HL-60/S4 (cell line): ENCODE measurements at regions not wholly inside any gene's neighbourhood (a gene's known extent, or its start where the extent isn't known, plus 50 kb on each side); places are given as distances from the start of the nearest gene placed in this dataset.

ENCODE experiments used
- in situ Hi-C: fragments of 300-500 bp; cut with MboI; formaldehyde crosslinking; loops from 2 replicates; pipeline ENCODE4 v1.14.3; 2022; ENCODE audit warnings: low sequenced_read_pairs

DNA sequence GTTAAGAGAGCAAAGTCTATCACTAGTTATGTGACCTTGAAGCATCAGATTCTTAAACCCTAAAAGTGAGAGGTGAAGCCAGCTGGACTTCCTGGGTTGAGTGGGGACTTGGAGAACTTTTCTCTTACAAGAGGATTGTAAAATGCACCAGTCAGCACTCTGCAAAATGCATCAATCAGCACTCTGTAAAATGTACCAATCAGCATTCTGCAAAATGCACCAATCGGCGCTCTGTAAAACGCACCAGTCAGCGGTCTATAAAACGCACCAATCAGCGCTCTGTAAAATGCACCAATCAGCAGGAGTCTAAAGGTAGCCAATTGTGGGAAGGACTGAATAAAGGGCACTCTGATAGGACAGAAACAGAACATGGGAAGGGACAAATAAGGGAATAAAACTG lies 291.6 kb upstream of the FAM98A start:
- in situ Hi-C loops = no loop called here

DNA sequence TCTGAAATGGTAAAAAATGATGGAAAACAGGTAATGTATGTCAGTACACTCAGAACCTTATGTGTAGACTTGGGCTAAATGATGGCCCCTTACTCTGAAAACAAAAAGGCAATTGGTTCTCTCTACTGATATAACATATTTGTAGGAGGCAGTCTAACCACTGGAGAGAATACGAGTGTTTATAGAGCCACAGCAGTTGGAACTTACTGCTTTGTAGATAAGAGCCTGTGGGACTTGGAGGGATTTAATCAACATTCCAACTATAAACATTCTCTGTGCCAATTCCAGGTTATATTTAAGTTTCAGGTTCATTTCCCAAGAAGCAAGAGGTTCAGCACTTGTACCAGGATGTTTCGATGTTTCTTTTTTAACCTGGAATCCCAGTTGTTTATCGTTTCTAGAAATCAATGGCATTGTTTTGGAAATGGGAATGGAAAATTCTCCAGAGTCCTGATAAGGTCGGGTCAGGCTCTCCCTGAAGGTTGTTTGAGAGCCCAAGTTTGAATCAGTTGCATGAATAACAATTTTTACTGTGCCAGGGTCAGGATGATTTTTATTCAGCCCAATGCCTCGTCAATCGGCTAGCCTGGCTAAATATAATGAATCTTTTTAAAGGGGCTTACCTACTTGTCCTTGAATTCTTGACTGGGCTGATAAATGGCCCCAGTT lies 278.4 kb upstream of the FAM98A start:
- in situ Hi-C loops = no loop called here

DNA sequence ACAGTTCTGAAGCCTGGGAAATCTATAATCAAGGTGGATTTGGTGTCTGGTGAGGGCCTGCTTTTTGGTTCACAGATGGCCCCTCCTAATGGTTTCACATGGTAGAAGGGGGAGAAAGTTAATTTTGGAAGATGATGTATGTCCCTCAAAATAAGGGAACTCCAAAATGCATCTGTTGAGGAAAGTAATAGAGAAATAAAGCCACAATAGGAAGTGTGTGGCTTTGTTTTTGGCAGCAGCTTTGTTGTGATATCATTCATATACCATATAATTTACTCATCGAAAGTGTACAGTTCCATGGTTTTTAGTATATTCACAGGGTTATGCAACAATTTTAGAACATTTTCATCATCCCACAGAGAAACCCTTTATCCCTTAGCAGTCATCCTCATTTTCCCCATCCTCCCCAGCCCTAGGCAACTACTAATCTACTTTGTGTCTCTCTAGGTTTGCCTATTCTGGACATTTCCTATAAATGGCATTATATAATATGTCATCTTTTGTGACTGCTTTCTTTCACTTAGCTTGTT lies 274.0 kb upstream of the FAM98A start:
- in situ Hi-C loops = no loop called here

DNA sequence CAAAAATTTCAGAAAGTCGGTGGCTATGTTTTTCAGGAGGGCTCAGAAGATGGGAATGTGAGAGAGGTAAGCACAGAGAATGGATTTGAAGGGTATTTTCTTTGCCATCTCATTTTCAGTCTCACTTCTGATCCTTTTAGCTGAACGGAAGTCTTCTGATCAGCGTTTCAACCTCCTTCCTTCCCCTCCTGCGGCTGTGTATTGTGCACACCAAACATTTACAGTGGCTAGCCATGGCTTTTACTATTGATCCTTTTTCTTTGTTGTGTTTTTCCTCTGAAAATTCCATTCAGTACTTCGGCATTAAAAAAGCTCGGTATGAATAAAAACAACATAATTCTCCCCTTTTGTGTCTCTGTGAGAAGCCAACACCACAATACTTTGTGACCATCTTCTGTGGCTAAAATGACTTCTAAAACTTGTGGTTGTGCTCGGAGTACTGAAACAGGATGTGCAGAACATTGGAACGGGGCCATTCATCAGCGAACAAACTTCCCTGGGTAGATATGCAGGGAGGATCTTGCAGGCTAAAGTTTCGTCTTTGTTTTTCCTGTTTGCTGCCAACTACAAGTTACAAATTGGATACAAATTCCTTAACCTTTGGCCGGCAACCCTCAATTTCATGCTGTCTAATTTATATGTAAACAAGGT lies 260.8 kb upstream of the FAM98A start:
- in situ Hi-C loops = no loop called here

DNA sequence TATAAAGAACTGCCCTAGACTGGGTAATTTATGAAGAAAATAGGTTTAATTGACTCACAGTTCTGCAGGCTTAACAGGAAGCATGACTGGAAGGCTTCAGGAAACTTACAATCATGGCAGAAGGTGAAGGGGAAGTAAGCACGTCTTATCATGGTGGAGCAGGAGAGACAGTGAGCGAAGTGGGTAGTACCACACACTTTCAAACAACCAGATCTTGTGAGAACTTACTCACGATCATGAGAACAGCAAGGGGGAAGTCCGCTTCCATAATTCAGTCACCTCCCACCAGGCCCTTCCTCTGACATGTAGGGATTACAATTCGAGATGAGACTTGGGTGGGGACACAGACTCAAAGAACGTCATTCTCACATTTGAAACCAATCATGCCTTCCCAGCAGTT lies 260.1 kb upstream of the FAM98A start:
- in situ Hi-C loops = no loop called here

DNA sequence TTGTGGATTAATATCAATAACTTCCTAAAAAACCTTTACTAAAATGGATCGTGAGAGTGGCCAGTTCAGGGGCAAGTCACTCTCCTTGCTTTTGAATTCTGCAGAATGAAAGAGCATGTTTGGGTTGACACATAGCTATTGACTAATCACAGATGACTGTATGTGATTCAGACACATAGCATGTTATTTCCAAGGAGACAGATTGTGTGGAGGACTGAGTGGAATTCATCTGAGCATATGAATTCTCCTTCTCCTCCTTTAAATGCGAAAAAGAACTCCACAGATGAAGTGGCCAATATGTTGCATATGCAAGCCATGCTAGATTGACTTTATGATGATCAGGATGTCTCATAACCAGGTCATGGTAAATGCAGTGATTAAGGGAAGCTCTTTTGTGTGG lies 249.4 kb upstream of the FAM98A start:
- in situ Hi-C loops = no loop called here

DNA sequence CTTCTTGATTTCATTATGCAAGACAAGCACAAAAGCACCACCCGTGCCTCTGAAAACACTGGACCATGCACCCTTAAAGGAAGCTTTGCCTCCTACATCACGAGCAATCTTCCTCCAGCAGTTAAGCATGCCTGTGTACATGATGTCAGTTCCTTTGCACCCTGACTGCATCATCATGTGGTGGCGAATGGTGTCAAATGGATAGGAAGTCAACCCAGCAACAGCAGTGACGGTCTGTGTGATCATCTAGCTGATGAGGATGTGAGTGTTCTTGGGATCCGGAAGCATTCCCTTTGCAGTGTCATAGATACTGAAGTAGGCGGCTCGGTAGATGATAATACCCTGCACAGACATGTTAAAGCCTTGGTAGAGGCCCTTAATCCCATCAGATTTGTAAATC lies 240.7 kb upstream of the FAM98A start:
- in situ Hi-C loops = no loop called here

DNA sequence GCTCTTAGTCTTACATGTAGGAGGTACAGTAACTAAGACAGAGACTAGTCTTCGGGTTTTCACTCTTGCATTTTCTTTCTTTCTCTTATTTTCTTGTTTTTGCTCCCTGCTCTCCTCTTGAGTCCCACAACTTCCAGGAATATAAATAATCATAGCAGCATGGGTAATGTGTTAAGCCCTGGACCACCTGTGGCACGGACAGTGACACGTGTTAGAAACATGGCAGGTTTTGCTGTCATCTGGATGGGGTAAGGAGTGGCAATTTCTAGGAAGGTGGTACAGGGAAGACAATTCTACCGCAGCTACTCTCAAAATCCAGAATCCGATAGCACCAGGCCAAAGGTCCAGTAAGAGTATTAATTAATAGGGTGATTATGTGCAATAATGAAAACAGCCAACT lies 237.5 kb upstream of the FAM98A start:
- in situ Hi-C loops = no loop called here

DNA sequence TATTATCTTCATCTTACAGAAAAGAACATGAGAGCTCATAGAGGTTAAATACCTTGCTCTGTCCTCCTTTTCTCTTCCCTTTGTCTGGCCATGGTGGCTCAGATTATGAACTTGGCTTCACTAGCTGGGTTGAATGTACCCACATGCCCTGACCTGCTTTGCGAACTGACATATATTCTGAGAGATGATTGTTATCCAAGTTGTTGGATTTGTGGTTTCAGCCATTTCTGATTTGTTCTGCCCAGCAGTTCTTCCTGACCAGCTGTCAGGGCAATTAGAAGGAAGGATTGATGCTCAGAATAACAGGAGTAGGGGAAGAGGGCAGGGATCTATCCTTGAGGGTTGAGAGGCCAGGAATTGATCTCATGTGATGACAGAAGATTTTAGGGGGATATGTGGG lies 236.8 kb upstream of the FAM98A start:
- in situ Hi-C loops = no loop called here

DNA sequence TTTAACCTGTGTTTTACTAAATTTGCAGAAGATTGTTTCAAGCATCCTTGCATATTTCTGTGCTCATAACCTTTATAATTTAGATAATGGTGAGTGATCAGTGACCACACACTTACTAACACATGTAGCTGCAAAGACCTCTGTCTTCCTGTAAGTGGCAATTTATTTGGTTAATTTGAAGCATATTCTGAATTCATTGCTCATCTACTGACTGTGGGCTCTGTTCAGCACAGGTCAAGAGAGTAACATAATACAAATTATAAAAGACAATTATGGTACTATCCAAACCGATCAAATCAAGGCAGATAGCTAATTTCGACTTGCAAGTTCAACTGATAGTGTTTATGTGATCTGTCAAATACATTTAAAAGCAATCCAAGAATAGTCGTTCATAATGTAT lies 223.9 kb upstream of the FAM98A start:
- in situ Hi-C loops = no loop called here

DNA sequence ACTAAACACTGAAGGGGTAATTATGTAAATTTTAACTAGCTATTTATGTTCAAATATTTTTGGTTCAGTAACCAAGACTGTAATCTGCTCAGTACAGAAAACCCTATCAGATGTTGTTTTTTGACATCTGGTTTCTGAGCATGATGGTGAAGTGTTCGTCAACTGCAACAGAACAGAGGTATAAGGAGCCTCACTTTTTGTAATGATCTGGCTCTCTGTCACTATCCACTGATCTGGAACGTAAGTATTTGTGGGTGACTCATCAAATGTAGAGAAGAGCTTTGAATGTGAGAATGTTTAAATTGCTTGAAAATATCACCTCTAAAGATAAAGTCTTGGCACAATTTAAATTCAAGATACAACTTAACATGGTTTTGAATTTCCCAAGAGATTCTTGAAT lies 213.6 kb upstream of the FAM98A start:
- in situ Hi-C loops = no loop called here

DNA sequence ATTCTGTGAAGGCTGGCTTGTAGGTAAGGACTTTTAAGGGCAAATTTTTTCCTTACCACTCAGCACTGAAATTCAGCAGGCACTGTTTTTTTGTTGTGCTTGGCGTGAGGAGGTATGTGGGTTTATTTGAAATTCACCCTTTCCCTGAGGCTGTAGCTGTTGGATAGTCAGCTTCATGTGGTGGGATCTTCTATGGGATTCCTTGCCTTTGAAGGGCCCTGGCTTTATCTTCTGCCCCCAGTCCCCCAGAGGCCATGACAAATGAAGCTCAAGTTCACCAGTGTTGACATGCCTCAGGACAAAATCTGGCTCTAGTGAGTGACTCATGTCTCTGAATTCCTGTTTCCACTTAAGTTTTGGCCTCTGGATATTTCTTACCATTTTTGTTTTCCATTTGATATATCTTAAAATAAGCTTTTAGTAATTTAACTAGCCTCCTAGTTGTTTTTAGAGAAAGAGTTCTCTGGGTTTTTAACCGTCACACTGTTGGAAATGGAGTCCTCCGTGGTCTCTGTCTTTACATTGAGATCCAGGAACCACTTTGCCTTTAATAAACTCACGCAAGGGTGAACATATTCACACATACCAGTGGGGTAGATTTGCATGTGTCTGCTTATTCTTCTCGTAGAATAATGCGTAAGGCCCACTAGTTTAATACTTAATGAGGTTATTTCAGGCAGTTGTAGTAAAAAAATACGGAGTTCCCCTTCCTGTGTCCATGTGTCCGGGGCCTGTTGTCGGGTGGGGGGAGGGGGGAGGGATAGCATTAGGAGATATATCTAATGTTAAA lies 211.1 kb upstream of the FAM98A start:
- in situ Hi-C loops = no loop called here

DNA sequence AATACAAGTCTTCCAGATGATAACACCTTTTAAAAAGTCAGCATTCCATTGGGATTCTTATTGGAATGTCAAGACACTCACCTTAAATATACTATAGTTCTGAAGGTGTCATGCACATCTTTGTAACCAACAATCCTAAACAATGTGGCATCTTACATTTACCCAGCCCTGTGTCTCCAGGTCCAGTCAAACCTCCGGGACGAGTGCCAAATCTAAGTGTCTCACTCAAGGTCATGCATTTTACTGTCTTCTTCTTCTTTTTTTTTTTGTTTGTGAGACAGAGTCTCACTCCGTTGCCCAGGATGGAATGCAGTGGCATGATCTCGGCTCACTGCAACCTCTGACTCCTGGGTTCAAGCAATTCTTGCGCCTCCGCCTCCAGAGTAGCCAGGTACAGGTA lies 206.9 kb upstream of the FAM98A start:
- in situ Hi-C loops = no loop called here

DNA sequence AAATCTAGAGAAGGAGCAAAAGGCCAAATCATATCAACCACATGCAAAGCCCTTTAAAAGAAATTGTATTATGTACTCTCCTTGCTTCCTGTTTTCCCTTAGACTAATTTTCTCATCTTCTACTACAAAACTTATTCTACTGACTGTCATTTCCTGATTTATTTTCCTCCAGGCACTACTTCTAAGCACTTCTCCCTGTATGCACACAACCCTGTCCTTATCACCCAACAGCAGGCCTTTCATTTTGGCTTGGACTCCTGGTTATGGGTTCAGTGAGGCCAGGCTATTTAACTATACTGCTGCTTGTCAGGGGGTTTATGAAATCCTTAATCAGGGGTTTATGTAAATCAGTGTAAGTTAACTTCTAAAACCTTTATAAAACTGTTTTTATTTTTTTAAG lies 205.1 kb upstream of the FAM98A start:
- in situ Hi-C loops = no loop called here

DNA sequence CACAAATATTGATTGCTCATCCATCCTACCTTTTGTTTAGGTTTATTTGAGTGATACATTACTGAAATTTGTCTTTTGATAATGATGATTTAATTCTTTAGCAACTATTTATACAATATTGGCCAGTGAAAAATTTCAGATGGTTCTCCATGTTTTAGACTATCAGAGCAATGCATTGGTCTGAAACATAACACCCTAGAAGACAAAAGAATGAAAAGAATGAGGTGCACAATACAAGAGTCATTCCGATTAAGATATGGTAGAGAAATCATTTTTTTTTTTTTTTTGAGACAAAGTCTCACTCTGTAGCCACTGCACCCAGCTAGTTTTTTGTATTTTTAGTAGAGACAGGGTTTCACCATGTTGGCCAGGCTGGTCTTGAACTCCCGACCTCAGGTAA lies 197.4 kb upstream of the FAM98A start:
- in situ Hi-C loops = no loop called here

DNA sequence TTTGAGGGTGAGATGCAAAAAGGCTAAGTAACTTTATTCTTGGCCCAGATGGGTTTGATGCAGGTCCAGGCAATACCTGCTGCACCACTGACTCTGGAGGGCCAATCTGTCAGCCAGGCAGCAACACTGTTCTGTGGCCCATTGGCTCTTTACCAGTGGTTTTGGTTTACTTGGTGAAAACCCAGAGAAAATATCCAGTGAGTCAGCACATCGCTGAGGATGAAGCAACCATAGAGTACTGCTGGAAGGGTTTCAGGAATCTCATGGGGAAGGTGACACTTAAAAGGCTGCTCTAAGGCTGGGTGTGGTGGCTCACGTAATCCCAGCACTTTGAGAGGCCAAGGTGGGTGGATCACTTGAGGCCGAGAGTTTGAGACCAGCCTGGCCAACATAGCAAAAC lies 192.5 kb upstream of the FAM98A start:
- in situ Hi-C loops = no loop called here

DNA sequence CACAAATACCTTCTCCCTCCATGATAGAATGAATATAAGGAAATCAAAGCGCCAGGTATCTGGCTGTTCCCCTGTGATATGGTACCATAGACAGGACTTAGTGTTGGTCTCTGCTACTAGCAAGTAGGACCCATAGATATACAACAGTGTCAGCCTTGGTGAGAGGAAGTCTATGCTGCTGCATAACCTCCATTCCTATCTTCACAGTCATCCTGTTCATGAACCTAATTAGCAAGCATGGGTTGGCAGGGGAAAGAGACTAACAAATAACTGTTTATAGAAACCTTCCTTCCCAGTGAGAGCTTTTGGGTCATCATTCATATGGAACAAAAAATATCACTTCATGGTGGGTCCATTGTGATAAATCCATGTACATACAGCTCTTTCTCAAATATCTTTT lies 188.9 kb upstream of the FAM98A start:
- in situ Hi-C loops = no loop called here

DNA sequence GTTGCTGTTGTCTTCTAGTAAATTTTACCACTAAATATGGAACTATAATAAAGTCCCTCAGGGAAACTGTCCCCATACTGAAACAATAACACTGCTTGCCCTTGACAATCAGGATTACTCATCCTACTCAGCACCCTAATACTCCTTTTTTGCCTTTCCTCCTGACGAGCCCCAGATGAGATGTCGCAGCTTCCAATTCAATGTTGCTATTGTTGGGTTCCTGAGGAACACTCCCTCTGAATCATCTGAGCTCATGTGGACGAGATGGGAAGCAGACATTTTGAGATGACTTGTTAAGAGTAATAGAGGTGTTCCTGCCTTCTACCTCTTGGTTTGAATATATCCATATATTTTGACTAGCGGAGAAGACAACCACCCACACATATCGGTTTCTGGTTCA lies 187.8 kb upstream of the FAM98A start:
- in situ Hi-C loops = no loop called here

DNA sequence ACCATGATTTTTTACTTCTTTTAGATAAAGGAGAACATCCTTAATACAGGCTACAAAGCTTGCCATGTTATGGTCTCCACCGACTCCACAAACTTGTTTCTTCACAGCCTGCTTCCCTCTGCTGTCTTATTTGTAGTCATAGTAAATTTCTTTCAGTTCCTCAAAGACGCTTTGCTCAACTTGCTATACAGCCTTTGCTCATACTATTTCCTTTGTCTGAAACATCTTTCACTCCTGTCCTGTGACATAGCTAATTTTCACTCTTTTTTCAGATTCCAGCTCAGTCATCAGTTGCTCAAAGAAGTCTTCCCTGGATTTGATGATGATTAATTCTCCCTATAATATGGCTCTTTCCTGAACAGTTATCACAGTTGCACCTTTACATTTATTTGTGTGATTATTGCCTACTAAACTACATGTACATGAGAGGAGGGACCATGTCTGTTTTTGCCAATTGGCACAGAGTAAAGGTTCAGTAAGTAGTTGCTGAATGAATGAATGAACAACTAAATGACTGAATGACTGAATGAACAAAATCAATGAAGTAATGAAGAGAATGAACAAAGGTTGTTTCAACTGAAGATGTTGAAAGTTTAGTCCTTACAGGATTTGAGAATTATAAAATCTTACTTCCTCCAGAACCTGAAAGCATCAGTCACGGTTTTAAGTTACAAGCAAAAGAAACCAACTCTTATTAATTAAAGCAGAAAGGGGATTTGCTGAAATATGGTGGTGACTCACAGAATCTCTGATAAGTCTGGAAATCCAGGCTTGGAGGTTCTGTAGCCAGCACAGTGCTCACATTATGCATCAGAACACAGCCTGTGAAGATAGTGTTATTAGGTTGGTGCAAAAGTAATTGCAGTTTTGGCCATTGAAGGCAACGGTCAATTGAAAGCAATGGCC lies 186.4 kb upstream of the FAM98A start:
- in situ Hi-C loops = no loop called here

DNA sequence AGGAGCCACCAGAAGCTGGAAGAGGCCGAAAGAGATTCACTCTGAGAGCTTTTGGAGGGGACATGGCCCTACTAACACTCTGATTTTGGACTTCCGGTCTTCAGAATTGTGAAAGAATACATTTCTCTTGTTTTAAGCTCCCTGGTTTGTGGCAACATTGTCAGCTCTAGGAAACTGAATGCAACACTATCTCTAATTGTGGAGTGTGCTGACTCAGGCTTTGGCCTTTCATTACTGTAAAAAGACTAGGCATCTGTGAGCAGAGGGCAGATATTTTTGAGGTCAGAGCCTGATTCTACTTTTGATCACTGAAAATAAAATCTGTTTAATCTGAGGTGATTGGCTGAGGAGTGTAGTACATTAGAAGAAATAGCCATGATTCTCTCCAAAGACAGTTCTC lies 185.4 kb upstream of the FAM98A start:
- in situ Hi-C loops = no loop called here
